ENCODE measurements at regions not wholly inside any gene's neighbourhood (a gene's known extent, or its start where the extent isn't known, plus 50 kb on each side); places are given as distances from the start of the nearest gene placed in this dataset.
A peak's percentile ranks its signal among the peaks of the same experiment; 100 is the strongest.

GRCh38 chr14:101481557-101481956 lies 79.7 kb upstream of the DIO3 start:
- Histone ChIP-seq H3K4me3 (ENCODE audit: low read length in 2 of 2) (no peak overlapping the region), H3K27me3 (ENCODE audit: control insufficient read depth in 1 of 2, insufficient read depth in 2 of 2, low read length in 1 of 2) (no peaks in the 10 kb centered on the region), H3K4me1 (ENCODE audit: control insufficient read depth in 1 of 2, insufficient read depth in 2 of 2, low read length in 2 of 2) (no peaks in the 10 kb centered on the region), H3K36me3 (ENCODE audit: control insufficient read depth in 1 of 2, insufficient read depth in 2 of 2, low read length in 1 of 2) (no peaks in the 10 kb centered on the region), H3K27ac (ENCODE audit: low read depth in 1 of 2, low read length in 2 of 2) (no peak overlapping the region), H3K9me3 (ENCODE audit: control insufficient read depth, low read length) (no peaks in the 10 kb centered on the region)
- DNase-seq (peak in 1 of 2 donors; percentile 35), ATAC-seq (ENCODE audit: low FRiP score) (no peak)
- 74 to 76% methylated on average over 5 of the region's 5 CpGs for WGBS, 2 donors
- intact Hi-C loops (cut with DNase I): no loop called here

DNA sequence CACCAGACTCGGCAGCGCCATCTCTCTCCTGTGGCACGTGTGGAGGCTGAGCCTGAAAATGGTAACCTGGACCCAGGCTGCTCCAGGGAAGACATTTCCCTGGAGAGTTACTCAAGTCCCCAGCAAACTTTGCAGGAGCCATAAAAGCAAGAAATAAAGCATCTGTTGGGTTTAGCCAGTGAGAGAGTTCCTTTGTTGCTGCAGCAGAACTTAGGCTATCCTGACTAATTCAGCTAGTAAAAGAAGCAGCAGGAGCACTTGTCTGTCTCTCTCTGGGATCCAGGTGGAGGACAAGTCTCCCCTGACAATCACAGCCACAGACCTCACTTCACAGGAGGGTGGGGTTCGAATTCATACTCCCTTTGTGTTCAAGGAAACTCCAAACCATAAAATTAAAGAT lies 79.2 kb upstream of the DIO3 start:
- intact Hi-C loops (cut with DNase I): no loop called here
- Histone ChIP-seq H3K27ac (ENCODE audit: low read depth in 1 of 2, low read length in 2 of 2) (no peak overlapping the region), H3K9me3 (ENCODE audit: control insufficient read depth, low read length) (no peaks in the 10 kb centered on the region), H3K27me3 (ENCODE audit: control insufficient read depth in 1 of 2, insufficient read depth in 2 of 2, low read length in 1 of 2) (no peaks in the 10 kb centered on the region), H3K4me3 (ENCODE audit: low read length in 2 of 2) (no peak overlapping the region), H3K36me3 (ENCODE audit: control insufficient read depth in 1 of 2, insufficient read depth in 2 of 2, low read length in 1 of 2) (no peaks in the 10 kb centered on the region), H3K4me1 (ENCODE audit: control insufficient read depth in 1 of 2, insufficient read depth in 2 of 2, low read length in 2 of 2) (no peaks in the 10 kb centered on the region)
- 85 to 88% methylated on average over 4 of the region's 4 CpGs for WGBS, 2 donors
- no peak for ATAC-seq (ENCODE audit: low FRiP score)
- no peak for DNase-seq

GRCh38 chr14:101483829-101484228 lies 77.5 kb upstream of the DIO3 start:
- intact Hi-C loops (cut with DNase I): no loop called here
- Histone ChIP-seq H3K4me3 (ENCODE audit: low read length in 2 of 2) (no peak overlapping the region), H3K27ac (ENCODE audit: low read depth in 1 of 2, low read length in 2 of 2) (no peak overlapping the region), H3K9me3 (ENCODE audit: control insufficient read depth, low read length) (no peaks in the 10 kb centered on the region), H3K4me1 (ENCODE audit: control insufficient read depth in 1 of 2, insufficient read depth in 2 of 2, low read length in 2 of 2) (no peaks in the 10 kb centered on the region), H3K36me3 (ENCODE audit: control insufficient read depth in 1 of 2, insufficient read depth in 2 of 2, low read length in 1 of 2) (no peaks in the 10 kb centered on the region), H3K27me3 (ENCODE audit: control insufficient read depth in 1 of 2, insufficient read depth in 2 of 2, low read length in 1 of 2) (no peaks in the 10 kb centered on the region)
- WGBS, 2 donors: 71 to 77% methylated on average over 4 of the region's 4 CpGs
- no peak for DNase-seq
- no peak for ATAC-seq (ENCODE audit: low FRiP score)

DNA sequence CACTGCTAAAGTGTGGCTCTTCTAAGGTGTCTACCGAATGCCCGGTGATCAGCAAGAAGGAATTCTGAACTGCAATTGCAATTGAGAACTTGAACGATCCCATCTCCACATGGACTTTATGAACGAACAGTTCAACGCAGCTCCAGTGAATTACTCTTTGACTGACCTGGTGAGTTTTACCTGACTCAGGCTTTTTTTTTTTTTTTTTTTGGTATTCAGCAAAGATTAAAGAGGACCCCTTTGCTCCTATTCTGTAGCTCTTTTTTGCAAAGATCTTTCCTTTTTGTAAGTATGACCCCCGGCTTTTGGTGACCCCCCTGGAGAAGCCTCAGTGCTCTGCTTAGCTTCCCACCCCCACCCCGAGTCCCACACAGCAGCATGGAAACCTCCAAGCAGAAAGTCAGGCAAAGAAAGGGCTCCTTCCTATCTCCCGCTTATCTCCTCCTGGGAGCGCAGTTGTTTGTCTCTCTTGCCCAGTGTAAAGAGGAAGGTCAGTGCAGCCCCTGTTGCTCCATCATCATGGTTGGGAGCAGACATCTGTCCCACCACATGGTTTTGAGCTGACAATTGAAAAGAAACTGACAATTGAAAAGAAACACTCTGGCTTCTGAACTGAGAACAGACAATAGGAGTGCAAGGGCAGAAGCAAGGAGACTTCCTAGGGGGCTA lies 72.1 kb upstream of the DIO3 start:
- DNase-seq (peak; percentile 3 to 5), ATAC-seq (ENCODE audit: low FRiP score) (no peak)
- Histone ChIP-seq H3K27ac (ENCODE audit: low read depth in 1 of 2, low read length in 2 of 2) (no peak overlapping the region), H3K4me1 (ENCODE audit: control insufficient read depth in 1 of 2, insufficient read depth in 2 of 2, low read length in 2 of 2) (no peaks in the 10 kb centered on the region), H3K4me3 (ENCODE audit: low read length in 2 of 2) (no peak overlapping the region), H3K36me3 (ENCODE audit: control insufficient read depth in 1 of 2, insufficient read depth in 2 of 2, low read length in 1 of 2) (no peaks in the 10 kb centered on the region), H3K27me3 (ENCODE audit: control insufficient read depth in 1 of 2, insufficient read depth in 2 of 2, low read length in 1 of 2) (no peaks in the 10 kb centered on the region), H3K9me3 (ENCODE audit: control insufficient read depth, low read length) (peaks cover 3% of the 10 kb centered on the region)
- WGBS, 2 donors: 86 to 87% methylated on average over 9 of the region's 9 CpGs
- intact Hi-C loops (cut with DNase I): no loop called here

GRCh38 chr14:101490771-101491170 lies 70.5 kb upstream of the DIO3 start:
- Histone ChIP-seq H3K4me3 (ENCODE audit: low read length in 2 of 2) (no peak overlapping the region), H3K27me3 (ENCODE audit: control insufficient read depth in 1 of 2, insufficient read depth in 2 of 2, low read length in 1 of 2) (no peaks in the 10 kb centered on the region), H3K36me3 (ENCODE audit: control insufficient read depth in 1 of 2, insufficient read depth in 2 of 2, low read length in 1 of 2) (no peaks in the 10 kb centered on the region), H3K9me3 (ENCODE audit: control insufficient read depth, low read length) (peaks cover 3% of the 10 kb centered on the region), H3K4me1 (ENCODE audit: control insufficient read depth in 1 of 2, insufficient read depth in 2 of 2, low read length in 2 of 2) (no peaks in the 10 kb centered on the region), H3K27ac (ENCODE audit: low read depth in 1 of 2, low read length in 2 of 2) (no peak overlapping the region)
- 81 to 84% methylated on average over 9 of the region's 9 CpGs for WGBS, 2 donors
- no peak for ATAC-seq (ENCODE audit: low FRiP score)
- intact Hi-C loops (cut with DNase I): no loop called here
- peak in 1 of 2 donors; percentile 28 for DNase-seq

GRCh38 chr14:101491841-101492240 lies 69.5 kb upstream of the DIO3 start:
- H3K27ac ChIP-seq (ENCODE audit: low read depth in 1 of 2, low read length in 2 of 2): no peak overlapping the region
- H3K4me3 ChIP-seq (ENCODE audit: low read length in 2 of 2): no peak overlapping the region
- peaks cover 3% of the 10 kb centered on the region for H3K9me3 ChIP-seq (ENCODE audit: control insufficient read depth, low read length)
- H3K36me3 ChIP-seq (ENCODE audit: control insufficient read depth in 1 of 2, insufficient read depth in 2 of 2, low read length in 1 of 2): no peaks in the 10 kb centered on the region
- no peaks in the 10 kb centered on the region for H3K4me1 ChIP-seq (ENCODE audit: control insufficient read depth in 1 of 2, insufficient read depth in 2 of 2, low read length in 2 of 2)
- WGBS, 2 donors: 84 to 91% methylated on average over 12 of the region's 12 CpGs
- DNase-seq: peak in 1 of 2 donors; percentile 33
- ATAC-seq (ENCODE audit: low FRiP score): no peak
- H3K27me3 ChIP-seq (ENCODE audit: control insufficient read depth in 1 of 2, insufficient read depth in 2 of 2, low read length in 1 of 2): no peaks in the 10 kb centered on the region
- intact Hi-C loops (cut with DNase I): no loop called here

DNA sequence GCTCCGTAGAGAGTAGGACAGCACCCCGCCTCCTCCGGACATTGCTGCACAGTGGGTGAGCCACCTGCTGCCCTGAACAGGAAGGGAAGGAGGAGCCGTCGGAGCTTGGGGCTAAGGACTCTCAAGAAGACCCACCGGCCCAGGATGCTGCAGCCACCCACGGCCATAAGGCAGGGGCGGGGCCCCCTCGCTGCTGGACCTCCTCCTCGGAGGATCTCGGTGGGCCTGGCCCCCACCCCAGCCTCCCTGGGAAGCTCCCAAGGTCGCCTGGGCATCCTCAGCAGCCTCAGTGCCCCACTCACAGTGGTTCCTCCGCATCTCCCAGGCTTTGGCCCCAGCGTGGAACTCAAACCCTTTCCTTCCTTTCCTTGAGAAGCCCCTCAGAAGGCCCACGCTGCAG lies 68.6 kb upstream of the DIO3 start:
- Histone ChIP-seq H3K9me3 (ENCODE audit: control insufficient read depth, low read length) (peaks cover 3% of the 10 kb centered on the region), H3K36me3 (ENCODE audit: control insufficient read depth in 1 of 2, insufficient read depth in 2 of 2, low read length in 1 of 2) (no peaks in the 10 kb centered on the region), H3K4me1 (ENCODE audit: control insufficient read depth in 1 of 2, insufficient read depth in 2 of 2, low read length in 2 of 2) (no peaks in the 10 kb centered on the region), H3K4me3 (ENCODE audit: low read length in 2 of 2) (no peak overlapping the region), H3K27ac (ENCODE audit: low read depth in 1 of 2, low read length in 2 of 2) (no peak overlapping the region), H3K27me3 (ENCODE audit: control insufficient read depth in 1 of 2, insufficient read depth in 2 of 2, low read length in 1 of 2) (no peaks in the 10 kb centered on the region)
- peak in 1 of 2 donors; percentile 67 for DNase-seq
- 67 to 78% methylated on average over 14 to 15 of the region's 15 CpGs for WGBS, 2 donors
- no peak for ATAC-seq (ENCODE audit: low FRiP score)
- intact Hi-C loops (cut with DNase I): no loop called here

DNA sequence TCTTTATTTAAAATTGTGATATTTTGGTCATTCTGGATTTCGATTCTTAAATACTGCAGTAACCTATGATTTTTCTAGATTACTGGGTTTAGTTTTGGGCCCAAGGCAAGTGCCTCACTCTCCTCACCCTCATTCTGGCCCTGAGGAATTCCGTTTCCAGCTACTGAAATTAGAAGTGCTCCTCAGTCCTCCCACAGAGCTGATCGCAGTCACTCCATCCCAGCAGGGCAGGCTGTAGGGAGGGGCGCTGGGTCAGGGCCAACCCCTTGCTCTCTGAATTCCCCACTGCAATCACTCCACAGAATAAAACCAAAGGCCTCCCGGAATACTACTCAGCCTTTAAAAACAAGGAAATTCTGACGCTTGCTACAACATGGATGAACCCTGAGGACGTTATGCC lies 66.5 kb upstream of the DIO3 start:
- no peak for ATAC-seq (ENCODE audit: low FRiP score)
- H3K27me3 ChIP-seq (ENCODE audit: control insufficient read depth in 1 of 2, insufficient read depth in 2 of 2, low read length in 1 of 2): no peaks in the 10 kb centered on the region
- 63 to 74% methylated on average over 7 of the region's 7 CpGs for WGBS, 2 donors

GRCh38 chr14:101495284-101495683 lies 66.0 kb upstream of the DIO3 start:
- Histone ChIP-seq H3K4me1 (ENCODE audit: control insufficient read depth in 1 of 2, insufficient read depth in 2 of 2, low read length in 2 of 2) (no peaks in the 10 kb centered on the region), H3K27ac (ENCODE audit: low read depth in 1 of 2, low read length in 2 of 2) (no peak overlapping the region), H3K9me3 (ENCODE audit: control insufficient read depth, low read length) (peaks cover 3% of the 10 kb centered on the region), H3K4me3 (ENCODE audit: low read length in 2 of 2) (no peak overlapping the region), H3K27me3 (ENCODE audit: control insufficient read depth in 1 of 2, insufficient read depth in 2 of 2, low read length in 1 of 2) (no peaks in the 10 kb centered on the region), H3K36me3 (ENCODE audit: control insufficient read depth in 1 of 2, insufficient read depth in 2 of 2, low read length in 1 of 2) (no peaks in the 10 kb centered on the region)
- intact Hi-C loops (cut with DNase I): no loop called here
- ATAC-seq (ENCODE audit: low FRiP score) (no peak), DNase-seq (peak in 1 of 2 donors; percentile 20)
- WGBS, 2 donors: 90 to 97% methylated on average over 3 of the region's 3 CpGs

More for the DNA sequence above, 66.5 kb upstream of the DIO3 start:
- H3K36me3 ChIP-seq (ENCODE audit: control insufficient read depth in 1 of 2, insufficient read depth in 2 of 2, low read length in 1 of 2): no peaks in the 10 kb centered on the region
- peaks cover 3% of the 10 kb centered on the region for H3K9me3 ChIP-seq (ENCODE audit: control insufficient read depth, low read length)
- intact Hi-C loops (cut with DNase I): no loop called here
- H3K4me1 ChIP-seq (ENCODE audit: control insufficient read depth in 1 of 2, insufficient read depth in 2 of 2, low read length in 2 of 2): no peaks in the 10 kb centered on the region
- peak in 1 of 2 donors; percentile 13 for DNase-seq
- no peak overlapping the region for H3K4me3 ChIP-seq (ENCODE audit: low read length in 2 of 2)
- no peak overlapping the region for H3K27ac ChIP-seq (ENCODE audit: low read depth in 1 of 2, low read length in 2 of 2)
